ENCODE measurements at regions not wholly inside any gene's neighbourhood (a gene's known extent, or its start where the extent isn't known, plus 50 kb on each side); places are given as distances from the start of the nearest gene placed in this dataset.

DNA sequence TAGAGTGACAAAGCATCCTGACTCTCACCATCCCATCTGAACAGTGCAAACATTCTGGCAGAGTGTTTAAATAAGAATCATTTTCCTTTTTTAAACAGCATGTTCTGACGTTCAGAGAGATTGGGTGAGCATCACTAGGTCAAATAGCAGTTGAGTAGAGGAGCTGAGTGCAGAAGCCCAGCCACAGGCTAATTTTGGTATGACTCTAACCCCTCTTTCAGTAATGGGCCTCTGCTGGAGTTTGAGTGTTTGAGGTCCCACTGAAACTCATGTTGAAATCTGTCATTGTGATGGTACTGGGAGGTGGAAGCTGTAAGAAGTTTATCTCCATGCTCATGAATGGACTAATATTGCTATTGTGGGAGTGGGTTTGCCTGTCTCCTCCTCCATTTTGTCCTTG, 194.4 kb downstream of the SALL1 start:
- TF ChIP-seq, protein P1, sequence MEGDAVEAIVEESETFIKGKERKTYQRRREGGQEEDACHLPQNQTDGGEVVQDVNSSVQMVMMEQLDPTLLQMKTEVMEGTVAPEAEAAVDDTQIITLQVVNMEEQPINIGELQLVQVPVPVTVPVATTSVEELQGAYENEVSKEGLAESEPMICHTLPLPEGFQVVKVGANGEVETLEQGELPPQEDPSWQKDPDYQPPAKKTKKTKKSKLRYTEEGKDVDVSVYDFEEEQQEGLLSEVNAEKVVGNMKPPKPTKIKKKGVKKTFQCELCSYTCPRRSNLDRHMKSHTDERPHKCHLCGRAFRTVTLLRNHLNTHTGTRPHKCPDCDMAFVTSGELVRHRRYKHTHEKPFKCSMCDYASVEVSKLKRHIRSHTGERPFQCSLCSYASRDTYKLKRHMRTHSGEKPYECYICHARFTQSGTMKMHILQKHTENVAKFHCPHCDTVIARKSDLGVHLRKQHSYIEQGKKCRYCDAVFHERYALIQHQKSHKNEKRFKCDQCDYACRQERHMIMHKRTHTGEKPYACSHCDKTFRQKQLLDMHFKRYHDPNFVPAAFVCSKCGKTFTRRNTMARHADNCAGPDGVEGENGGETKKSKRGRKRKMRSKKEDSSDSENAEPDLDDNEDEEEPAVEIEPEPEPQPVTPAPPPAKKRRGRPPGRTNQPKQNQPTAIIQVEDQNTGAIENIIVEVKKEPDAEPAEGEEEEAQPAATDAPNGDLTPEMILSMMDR (IDR thresholded peaks at IDR 0.05), result no peak

DNA sequence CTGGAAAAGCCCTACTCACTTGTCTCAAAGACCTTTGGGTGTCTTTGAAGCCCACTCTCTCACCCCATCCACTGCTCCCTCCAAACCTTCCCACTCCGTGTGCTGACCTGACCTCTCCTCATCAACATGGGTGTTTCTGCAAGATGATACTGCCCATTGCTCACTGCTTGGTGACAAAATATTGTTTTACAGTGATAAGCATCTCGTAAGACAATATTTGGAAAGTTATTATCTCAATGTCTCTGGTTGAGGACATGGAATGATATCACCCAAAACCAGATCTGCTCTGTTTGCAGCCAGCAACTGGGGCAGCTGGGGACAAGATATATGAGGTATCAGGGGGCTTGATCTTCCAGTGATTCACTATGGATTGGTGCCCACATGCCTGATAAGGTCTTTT, 195.8 kb downstream of the SALL1 start:
- TF ChIP-seq, protein P1 (IDR thresholded peaks at IDR 0.05), result no peak

DNA sequence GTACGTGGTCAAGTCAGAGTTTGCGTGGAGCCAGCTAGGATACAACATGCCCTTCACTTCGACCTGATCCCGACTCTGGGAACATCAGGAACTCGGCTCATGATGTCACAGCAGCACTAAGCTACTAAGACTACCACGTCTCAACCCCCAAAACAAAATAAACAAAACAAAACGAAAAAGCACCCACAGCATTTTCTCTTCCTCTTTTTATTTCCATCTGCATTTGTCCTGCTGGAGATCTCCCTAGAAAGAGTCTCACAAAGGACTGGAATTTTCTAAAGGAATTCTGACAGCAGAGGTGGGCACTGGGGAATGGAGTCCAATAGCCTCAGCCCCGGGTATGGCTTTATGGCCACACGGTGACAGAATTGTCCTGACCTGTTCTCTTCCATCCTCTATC, 196.6 kb downstream of the SALL1 start:
- TF ChIP-seq, protein P1 (IDR thresholded peaks at IDR 0.05), result no peak

DNA sequence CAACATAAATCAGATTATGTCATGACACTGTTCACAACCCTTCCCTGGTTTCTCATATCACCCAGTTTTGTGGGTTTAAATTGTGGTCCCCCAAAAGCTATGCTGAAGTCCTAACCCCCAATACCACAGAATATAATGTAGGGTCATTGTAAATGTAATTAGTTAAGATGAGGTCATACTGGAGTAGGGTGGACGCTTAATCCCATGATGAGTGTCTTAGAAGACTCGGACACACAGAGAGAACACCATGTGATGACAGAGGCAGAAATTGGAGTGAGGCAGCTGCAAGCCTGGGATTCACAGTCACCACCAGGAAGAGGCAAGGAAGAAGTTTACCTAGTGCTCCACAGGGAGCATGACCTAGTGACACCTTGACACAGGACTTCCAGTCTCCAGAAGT, 197.8 kb downstream of the SALL1 start:
- TF ChIP-seq, protein P1 (IDR thresholded peaks at IDR 0.05), result no peak

DNA sequence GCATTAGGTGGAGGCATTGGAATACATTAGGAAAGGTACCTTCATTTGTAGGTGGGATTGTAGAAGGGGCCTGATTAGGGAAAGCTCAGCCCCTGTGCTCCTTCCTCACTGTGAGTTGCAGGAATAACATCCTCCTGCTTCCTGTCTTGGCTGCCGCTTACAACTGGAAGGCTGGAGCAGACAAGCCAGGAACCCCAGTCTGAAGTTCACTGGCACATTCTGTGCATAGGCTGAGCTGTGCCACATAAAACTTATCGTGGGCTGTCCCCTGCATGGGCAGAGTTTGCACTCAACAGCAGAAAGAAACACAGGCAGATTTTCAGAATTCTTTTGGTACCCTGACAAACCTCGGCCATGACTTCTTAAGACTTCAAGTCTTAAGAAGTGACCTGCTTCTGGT, 200.1 kb downstream of the SALL1 start:
- TF ChIP-seq, protein P1 (IDR thresholded peaks at IDR 0.05), result no peak

DNA sequence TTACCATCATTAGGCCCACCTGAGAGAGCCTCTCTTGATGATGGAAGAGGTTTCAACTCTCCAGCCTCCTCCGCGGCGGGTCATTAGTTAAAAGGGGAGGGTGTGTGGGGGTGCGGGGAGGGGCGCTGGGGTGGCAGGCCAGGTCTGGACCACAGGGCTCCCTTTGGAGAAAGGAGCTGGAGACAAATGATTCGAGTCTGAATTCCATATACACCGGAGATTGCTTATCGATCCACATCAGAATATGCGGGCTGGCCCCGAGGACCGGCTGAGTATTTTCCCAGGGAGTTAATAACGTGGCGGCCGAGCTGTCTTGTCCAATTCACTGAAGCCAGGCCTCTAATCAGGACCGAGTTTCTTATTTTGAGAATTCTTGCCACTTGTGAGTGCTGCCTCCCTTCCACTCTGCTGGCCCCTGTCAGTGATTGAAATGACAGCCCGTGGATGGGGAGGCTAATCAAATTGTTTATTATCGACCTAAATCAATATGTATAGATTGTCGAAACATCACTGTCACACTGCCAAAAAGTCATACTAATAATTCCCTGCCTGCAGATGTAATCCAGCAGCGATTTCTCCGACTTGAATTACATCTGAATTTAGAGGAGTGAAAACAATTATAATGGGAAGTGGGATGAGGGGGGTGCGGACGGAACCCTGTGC, 202.7 kb downstream of the SALL1 start:
- TF ChIP-seq, protein P1 (IDR thresholded peaks at IDR 0.05), result no peak

DNA sequence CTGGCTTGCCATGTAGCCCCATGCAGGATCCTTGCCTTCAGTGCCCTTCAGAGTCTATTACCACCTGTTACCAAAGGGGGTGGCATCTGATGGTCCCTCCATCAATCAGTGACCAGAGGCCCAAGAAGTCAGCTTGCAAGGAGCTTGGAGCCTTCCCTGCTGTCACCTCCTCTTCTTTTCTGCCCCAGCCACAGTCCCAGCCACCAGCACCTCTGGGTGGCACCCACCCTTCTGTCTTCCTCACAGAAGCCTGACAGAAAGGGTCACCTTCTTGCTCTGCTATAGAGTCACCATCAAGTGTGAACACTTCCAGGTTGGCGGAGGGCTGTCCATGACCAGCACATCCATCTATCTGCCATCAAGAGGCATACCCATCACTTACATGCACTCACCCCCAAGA, 203.2 kb downstream of the SALL1 start:
- TF ChIP-seq, protein P1 (IDR thresholded peaks at IDR 0.05), result no peak

DNA sequence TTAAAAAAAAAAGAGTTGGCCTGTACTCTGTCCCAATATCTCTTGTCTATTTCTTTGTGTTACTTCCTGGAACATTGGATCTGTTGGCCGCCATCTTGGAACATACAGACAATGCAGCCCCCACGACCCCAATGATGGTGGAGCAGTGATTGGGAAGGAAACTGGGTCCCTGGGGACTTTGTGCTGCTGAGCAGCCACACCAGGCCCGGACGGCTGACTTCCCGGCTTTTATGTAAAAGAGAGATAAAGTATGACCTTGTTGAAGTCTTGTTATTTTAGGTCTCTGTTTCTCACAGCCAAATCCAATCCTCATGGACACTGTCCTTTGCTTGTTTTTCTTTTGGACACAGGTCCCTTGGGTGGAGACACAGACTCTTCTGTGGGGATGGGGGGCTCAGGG, 204.5 kb downstream of the SALL1 start:
- TF ChIP-seq, protein P1 (IDR thresholded peaks at IDR 0.05), result no peak

Data from LNCAP (cell line).